ENCODE measurements at regions not wholly inside any gene's neighbourhood (a gene's known extent, or its start where the extent isn't known, plus 50 kb on each side); places are given as distances from the start of the nearest gene placed in this dataset.
"Not testable (repeated sequence)": the region's sequence is repeated elsewhere in the genome, so short reads cannot be mapped to it uniquely, and the experiment has no call there.

DNA sequence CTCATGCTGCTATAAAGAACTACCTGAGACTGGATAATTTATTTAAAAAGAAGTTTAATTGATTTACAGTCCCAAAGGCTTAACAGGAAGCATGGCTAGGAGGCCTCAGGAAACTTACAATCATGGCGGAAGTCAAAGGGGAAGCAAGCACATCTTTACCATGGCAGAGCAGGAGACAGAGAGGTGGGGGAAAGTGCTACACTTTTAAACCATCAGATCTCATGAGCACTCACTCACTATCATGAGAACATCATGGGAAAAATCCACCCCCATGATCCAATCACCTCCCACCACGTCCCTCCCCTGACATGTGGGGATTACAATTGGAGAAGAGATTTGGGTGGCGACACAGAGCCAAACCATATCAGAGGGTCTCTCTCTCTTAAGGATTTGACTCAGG, 108.6 kb upstream of the PODXL start:
- CTCF ChIA-PET: no interaction called here
- no peak for DNase-seq (ENCODE audit: extremely low spot score)
- TF ChIP-seq BHLHE40 (IDR thresholded peaks at IDR 0.05; ENCODE audit: borderline replicate concordance) (no peak), ARNT (IDR thresholded peaks at IDR 0.05) (no peak), CTBP1 (IDR thresholded peaks at IDR 0.05; ENCODE audit: borderline replicate concordance) (no peak), FOXA1 (IDR thresholded peaks at IDR 0.05) (no peak), LEF1 (IDR thresholded peaks at IDR 0.05; ENCODE audit: borderline replicate concordance) (no peak), SP1 (IDR thresholded peaks at IDR 0.05) (no peak), TARDBP (IDR thresholded peaks at IDR 0.05) (no peak), ZNF384 (IDR thresholded peaks at IDR 0.05) (no peak), NFRKB (IDR thresholded peaks at IDR 0.05) (no peak), L3MBTL2 (conservative IDR thresholded peaks at IDR 0.05) (no peak), ELF4 (IDR thresholded peaks at IDR 0.05) (no peak), FOXM1 (IDR thresholded peaks at IDR 0.05; ENCODE audit: borderline replicate concordance) (no peak), FOXK2 (IDR thresholded peaks at IDR 0.05) (no peak), HDGF (IDR thresholded peaks at IDR 0.05; ENCODE audit: borderline replicate concordance) (no peak), SUZ12 (IDR thresholded peaks at IDR 0.05) (no peak)
- TF ChIP-seq, protein P1, sequence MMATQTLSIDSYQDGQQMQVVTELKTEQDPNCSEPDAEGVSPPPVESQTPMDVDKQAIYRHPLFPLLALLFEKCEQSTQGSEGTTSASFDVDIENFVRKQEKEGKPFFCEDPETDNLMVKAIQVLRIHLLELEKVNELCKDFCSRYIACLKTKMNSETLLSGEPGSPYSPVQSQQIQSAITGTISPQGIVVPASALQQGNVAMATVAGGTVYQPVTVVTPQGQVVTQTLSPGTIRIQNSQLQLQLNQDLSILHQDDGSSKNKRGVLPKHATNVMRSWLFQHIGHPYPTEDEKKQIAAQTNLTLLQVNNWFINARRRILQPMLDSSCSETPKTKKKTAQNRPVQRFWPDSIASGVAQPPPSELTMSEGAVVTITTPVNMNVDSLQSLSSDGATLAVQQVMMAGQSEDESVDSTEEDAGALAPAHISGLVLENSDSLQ (IDR thresholded peaks at IDR 0.05): no peak
- POLR2A ChIA-PET: no interaction called here

- CTCF ChIA-PET: no interaction called here
- no peak for DNase-seq (ENCODE audit: extremely low spot score)
- no peak for TF ChIP-seq ZNF384 (IDR thresholded peaks at IDR 0.05)
- TF ChIP-seq FOXA1 (IDR thresholded peaks at IDR 0.05): no peak
- POLR2A ChIA-PET: no interaction called here
These were observed 108.1 kb upstream of the PODXL start for GRCh38 chr7:131664570-131664969.

GRCh38 chr7:131662301-131662873, 106.0 kb upstream of the PODXL start:
- DNase-seq (ENCODE audit: extremely low spot score); CTCF ChIA-PET; POLR2A ChIA-PET: not testable (repeated sequence)

DNA sequence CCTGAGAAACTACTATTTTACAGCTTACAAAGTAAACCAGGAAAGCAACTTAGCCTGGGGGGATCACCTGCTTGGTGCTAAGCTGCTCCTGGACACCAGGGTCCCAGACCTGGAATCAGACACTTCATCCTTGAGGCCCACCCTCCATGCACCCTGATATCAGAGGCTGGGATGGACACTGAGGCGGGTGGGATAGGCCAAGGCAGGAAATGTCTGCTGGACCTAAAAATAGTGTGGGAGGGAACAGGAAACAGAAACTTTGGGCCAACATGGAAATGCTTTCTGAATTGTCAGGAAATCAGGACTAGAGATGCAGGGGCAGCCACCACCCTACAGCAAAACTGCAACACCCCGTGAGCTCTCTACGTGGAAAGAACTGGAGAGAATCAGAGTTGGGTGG, 101.5 kb upstream of the PODXL start:
- no peak for DNase-seq (ENCODE audit: extremely low spot score)
- TF ChIP-seq NFRKB (IDR thresholded peaks at IDR 0.05) (no peak), FOXK2 (IDR thresholded peaks at IDR 0.05) (no peak), HDGF (IDR thresholded peaks at IDR 0.05; ENCODE audit: borderline replicate concordance) (no peak), LEF1 (IDR thresholded peaks at IDR 0.05; ENCODE audit: borderline replicate concordance) (no peak), BHLHE40 (IDR thresholded peaks at IDR 0.05; ENCODE audit: borderline replicate concordance) (no peak), ZNF384 (IDR thresholded peaks at IDR 0.05) (no peak), FOXM1 (IDR thresholded peaks at IDR 0.05; ENCODE audit: borderline replicate concordance) (no peak), SUZ12 (IDR thresholded peaks at IDR 0.05) (no peak), ELF4 (IDR thresholded peaks at IDR 0.05) (no peak), TARDBP (IDR thresholded peaks at IDR 0.05) (no peak), ARNT (IDR thresholded peaks at IDR 0.05) (no peak), FOXA1 (IDR thresholded peaks at IDR 0.05) (no peak), SP1 (IDR thresholded peaks at IDR 0.05) (no peak), CTBP1 (IDR thresholded peaks at IDR 0.05; ENCODE audit: borderline replicate concordance) (no peak), L3MBTL2 (conservative IDR thresholded peaks at IDR 0.05) (no peak)
- TF ChIP-seq, protein P1 (IDR thresholded peaks at IDR 0.05): no peak
- ChIA-PET CTCF (no interaction called here), POLR2A (no interaction called here)

DNA sequence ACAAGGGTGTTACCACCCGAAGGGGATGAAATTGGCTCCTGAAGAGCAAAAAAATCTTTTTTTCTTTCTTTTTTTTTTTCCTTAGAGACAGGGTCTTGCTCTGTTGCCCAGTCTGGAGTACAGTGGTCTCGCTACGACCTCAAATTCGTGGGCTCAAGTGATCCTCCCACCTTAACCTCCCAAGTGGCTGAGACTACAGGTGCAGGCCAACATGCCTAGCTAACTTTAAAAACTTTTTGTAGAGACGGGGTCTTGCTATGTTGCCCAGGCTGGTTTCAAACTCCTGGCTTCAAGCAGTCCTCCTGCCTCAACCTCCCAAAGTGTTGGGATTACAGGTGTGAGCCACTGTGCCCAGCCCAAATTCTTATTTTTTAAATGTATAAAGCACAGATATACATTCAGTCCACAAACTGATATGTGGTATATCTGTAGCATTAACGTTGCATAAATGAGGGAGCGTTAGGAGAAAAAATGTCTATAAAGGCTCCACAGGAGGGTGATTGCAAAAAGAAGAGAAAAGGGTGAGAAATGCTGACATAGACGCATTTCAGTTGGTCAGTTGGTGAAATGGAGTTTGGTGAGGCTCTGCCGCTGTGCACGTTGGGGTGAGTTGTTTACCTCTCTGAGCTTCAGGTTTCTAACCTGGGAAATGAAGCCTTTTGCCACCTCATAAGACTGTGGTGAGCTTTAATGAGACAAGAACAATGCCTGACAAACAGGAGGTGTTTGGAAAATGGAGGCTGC, 100.7 kb upstream of the PODXL start:
- ChIA-PET CTCF (interaction anchor here (0.6 kb wide), 1 partner anchor 164 kb away, joined by 3 read pairs; no protein-coding TSS in a partner anchor), POLR2A (no interaction called here)
- no peak for DNase-seq (ENCODE audit: extremely low spot score)
- no peak for TF ChIP-seq TARDBP (IDR thresholded peaks at IDR 0.05)
- no peak for TF ChIP-seq BHLHE40 (IDR thresholded peaks at IDR 0.05; ENCODE audit: borderline replicate concordance)
- TF ChIP-seq CTBP1 (IDR thresholded peaks at IDR 0.05; ENCODE audit: borderline replicate concordance): no peak
- TF ChIP-seq NFRKB (IDR thresholded peaks at IDR 0.05): no peak
- no peak for TF ChIP-seq FOXA1 (IDR thresholded peaks at IDR 0.05)
- no peak for TF ChIP-seq SUZ12 (IDR thresholded peaks at IDR 0.05)
- no peak for TF ChIP-seq HDGF (IDR thresholded peaks at IDR 0.05; ENCODE audit: borderline replicate concordance)
- no peak for TF ChIP-seq ARNT (IDR thresholded peaks at IDR 0.05)
- TF ChIP-seq ELF4 (IDR thresholded peaks at IDR 0.05): no peak
- no peak for TF ChIP-seq FOXM1 (IDR thresholded peaks at IDR 0.05; ENCODE audit: borderline replicate concordance)

DNA sequence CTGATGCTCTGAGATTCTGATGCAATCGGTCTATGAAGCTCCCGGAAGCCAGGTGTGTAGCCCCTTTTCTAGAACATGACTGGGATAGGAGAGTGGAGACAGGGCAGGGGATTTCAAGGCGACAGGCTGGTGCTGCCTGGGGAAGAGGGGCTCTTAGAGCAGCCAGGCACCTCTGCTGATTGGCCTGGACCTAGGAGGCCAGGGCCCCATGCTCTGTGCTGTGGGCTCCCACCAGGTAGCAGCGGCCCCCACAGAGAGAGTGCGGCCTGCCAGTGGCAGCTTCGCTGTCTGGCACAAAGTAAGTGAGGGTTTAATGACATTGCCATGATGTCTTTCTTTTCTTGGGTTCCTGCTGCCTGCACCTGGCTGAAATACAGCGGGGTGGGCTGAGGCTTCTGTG, 99.4 kb upstream of the PODXL start:
- CTCF ChIA-PET: no interaction called here
- DNase-seq (ENCODE audit: extremely low spot score): no peak
- POLR2A ChIA-PET: no interaction called here
- TF ChIP-seq, protein P1 (IDR thresholded peaks at IDR 0.05): no peak
- TF ChIP-seq FOXA1 (IDR thresholded peaks at IDR 0.05) (no peak), CTBP1 (IDR thresholded peaks at IDR 0.05; ENCODE audit: borderline replicate concordance) (no peak)

GRCh38 chr7:131655447-131655846, 99.0 kb upstream of the PODXL start:
- TF ChIP-seq ELF4 (IDR thresholded peaks at IDR 0.05): no peak
- no peak for TF ChIP-seq FOXA1 (IDR thresholded peaks at IDR 0.05)
- no peak for TF ChIP-seq CTBP1 (IDR thresholded peaks at IDR 0.05; ENCODE audit: borderline replicate concordance)
- TF ChIP-seq SUZ12 (IDR thresholded peaks at IDR 0.05): no peak
- TF ChIP-seq TARDBP (IDR thresholded peaks at IDR 0.05): no peak
- TF ChIP-seq L3MBTL2 (conservative IDR thresholded peaks at IDR 0.05): no peak
- no peak for TF ChIP-seq LEF1 (IDR thresholded peaks at IDR 0.05; ENCODE audit: borderline replicate concordance)
- TF ChIP-seq ARNT (IDR thresholded peaks at IDR 0.05): no peak
- no peak for TF ChIP-seq BHLHE40 (IDR thresholded peaks at IDR 0.05; ENCODE audit: borderline replicate concordance)
- TF ChIP-seq, protein P1 (IDR thresholded peaks at IDR 0.05): no peak
- TF ChIP-seq HDGF (IDR thresholded peaks at IDR 0.05; ENCODE audit: borderline replicate concordance): no peak
- no peak for TF ChIP-seq NFRKB (IDR thresholded peaks at IDR 0.05)
- TF ChIP-seq SP1 (IDR thresholded peaks at IDR 0.05): no peak
- no peak for TF ChIP-seq FOXK2 (IDR thresholded peaks at IDR 0.05)
- no peak for TF ChIP-seq FOXM1 (IDR thresholded peaks at IDR 0.05; ENCODE audit: borderline replicate concordance)
- POLR2A ChIA-PET: no interaction called here
- DNase-seq (ENCODE audit: extremely low spot score): no peak
- CTCF ChIA-PET: no interaction called here
